Gastroesophageal sphincter (tissue), 4 donors: ENCODE measurements at regions not wholly inside any gene's neighbourhood (a gene's known extent, or its start where the extent isn't known, plus 50 kb on each side); places are given as distances from the start of the nearest gene placed in this dataset.

Experiments
- ATAC-seq: fragments of 150-250 bp; one replicate; pipeline ENCODE4 v1.9.1; 2016; ENCODE audit warnings: mild to moderate bottlenecking, moderate library complexity
- H3K27ac ChIP-seq, 4 donors: fragments of 200-600 bp; sonication (generic) in 3 of 4; 1 replicate in 3 of 4; 2 replicates in 1 of 4; pipeline ENCODE4 v1.5.1; 2016 to 2019
- H3K27me3 ChIP-seq: fragments of 200-600 bp; sonication (generic); one replicate; pipeline ENCODE4 v1.5.1; 2019
- H3K36me3 ChIP-seq, 2 donors: fragments of 200-600 bp; sonication (generic); one replicate each; pipeline ENCODE4 v1.5.1; 2019; ENCODE audit warnings: control low read depth in 1 of 2
- H3K4me1 ChIP-seq, 3 donors: fragments of 200-600 bp; sonication (generic); 1 replicate in 2 of 3; 2 replicates in 1 of 3; pipeline ENCODE4 v1.5.1; 2016 to 2019; ENCODE audit warnings: control low read depth in 2 of 3
- H3K4me3 ChIP-seq, 2 donors: fragments of 200-600 bp; sonication (generic); one replicate each; pipeline ENCODE4 v1.5.1; 2019; ENCODE audit warnings: mild to moderate bottlenecking in 1 of 2, moderate library complexity in 1 of 2
- H3K9me3 ChIP-seq, 3 donors: fragments of 200-600 bp; sonication (generic); one replicate each; pipeline ENCODE4 v1.5.1; 2017 to 2019; ENCODE audit warnings: control low read depth in 2 of 3
- CTCF ChIP-seq, 4 experiments: fragments of 200-600 bp in 2 of 4; fragments of 450-650 bp in 2 of 4; sonication (generic) in 1 of 4; IDR thresholded peaks; one replicate each; pipeline ENCODE4 v1.5.1; 2017 to 2019; ENCODE audit warnings: antibody characterized with exemption in 4 of 4, mild to moderate bottlenecking in 2 of 4, moderate library complexity in 2 of 4
- EP300 ChIP-seq: sonication (generic); formaldehyde crosslinking; IDR thresholded peaks from one replicate; pipeline ENCODE4 v1.6.1; 2017; ENCODE audit warnings: antibody characterized with exemption, mild to moderate bottlenecking
- POLR2A ChIP-seq, 2 donors: fragments of 450-650 bp; IDR thresholded peaks; one replicate each; pipeline ENCODE4 v1.6.1; 2017; ENCODE audit warnings: antibody characterized with exemption in 2 of 2, mild to moderate bottlenecking in 2 of 2, moderate library complexity in 1 of 2
- POLR2AphosphoS5 ChIP-seq: sonication (generic); formaldehyde crosslinking; IDR thresholded peaks from one replicate; pipeline ENCODE4 v1.6.1; 2017; ENCODE audit warnings: antibody characterized with exemption
- WGBS, 2 donors: methylation state at CpG; one replicate each; pipeline ENCODE4 v1.1.5; 2018; ENCODE audit warnings: low coverage in 1 of 2; 5-methylcytosine and 5-hydroxymethylcytosine counted together

DNA sequence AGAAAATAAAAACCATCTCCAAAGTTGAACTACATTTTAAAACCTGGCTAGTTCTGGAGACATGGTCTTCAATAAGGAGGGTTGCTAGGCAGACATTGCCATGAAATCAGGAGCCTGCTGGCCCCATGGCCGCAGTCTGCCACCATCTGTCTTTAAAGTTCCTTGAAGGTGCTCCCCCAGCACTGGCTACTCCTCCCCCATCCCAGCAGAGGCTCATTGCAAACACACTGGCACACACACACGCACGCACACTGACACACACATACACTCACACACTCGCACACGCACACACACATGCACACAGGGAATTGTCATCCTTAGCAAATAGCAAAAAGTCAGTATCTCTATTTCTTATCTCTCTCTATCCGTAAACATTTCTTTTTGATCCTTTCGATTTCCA, 68.4 kb downstream of the ZIC5 start:
- H3K4me3 ChIP-seq: no peak overlapping the region
- no peaks in the 10 kb centered on the region for H3K4me1 ChIP-seq
- no peaks in the 10 kb centered on the region for H3K9me3 ChIP-seq
- no peaks in the 10 kb centered on the region for H3K36me3 ChIP-seq
- H3K27me3 ChIP-seq: peaks cover 76% of the 10 kb centered on the region
- TF ChIP-seq EP300: no peak
- no peak for TF ChIP-seq POLR2A (IDR thresholded peaks at IDR 0.05)
- no peak for TF ChIP-seq POLR2AphosphoS5
- no peak for TF ChIP-seq CTCF (IDR thresholded peaks at IDR 0.05)
- no peak for ATAC-seq
- WGBS, 2 donors: 77 to 86% methylated on average over 7 of the region's 7 CpGs
- no peak overlapping the region for H3K27ac ChIP-seq

GRCh38 chr13:99902657-99903056, 68.9 kb downstream of the ZIC5 start:
- Histone ChIP-seq H3K36me3 (no peaks in the 10 kb centered on the region), H3K27ac (no peak overlapping the region), H3K9me3 (no peaks in the 10 kb centered on the region), H3K27me3 (peaks cover 76% of the 10 kb centered on the region), H3K4me1 (no peaks in the 10 kb centered on the region), H3K4me3 (no peak overlapping the region)
- WGBS, 2 donors: 48 to 64% methylated on average over 4 of the region's 4 CpGs
- no peak for ATAC-seq
- TF ChIP-seq POLR2AphosphoS5: no peak
- no peak for TF ChIP-seq CTCF (IDR thresholded peaks at IDR 0.05)
- TF ChIP-seq EP300: no peak
- TF ChIP-seq POLR2A (IDR thresholded peaks at IDR 0.05): no peak

- Histone ChIP-seq H3K27ac (no peak overlapping the region), H3K4me1 (peaks cover 0 to 2% (median 0%) of the 10 kb centered on the region in 3 donors), H3K27me3 (peaks cover 77% of the 10 kb centered on the region), H3K9me3 (no peaks in the 10 kb centered on the region), H3K36me3 (no peaks in the 10 kb centered on the region), H3K4me3 (no peak overlapping the region)
- ATAC-seq: no peak
- WGBS, 2 donors: 85% methylated on average over 8 of the region's 8 CpGs; no CpG with 5 or more reads in 1 of the 2 donors
- TF ChIP-seq EP300 (no peak), CTCF (IDR thresholded peaks at IDR 0.05) (no peak), POLR2AphosphoS5 (no peak), POLR2A (IDR thresholded peaks at IDR 0.05) (no peak)
These were observed 70.6 kb downstream of the ZIC5 start for GRCh38 chr13:99900960-99901359.

DNA sequence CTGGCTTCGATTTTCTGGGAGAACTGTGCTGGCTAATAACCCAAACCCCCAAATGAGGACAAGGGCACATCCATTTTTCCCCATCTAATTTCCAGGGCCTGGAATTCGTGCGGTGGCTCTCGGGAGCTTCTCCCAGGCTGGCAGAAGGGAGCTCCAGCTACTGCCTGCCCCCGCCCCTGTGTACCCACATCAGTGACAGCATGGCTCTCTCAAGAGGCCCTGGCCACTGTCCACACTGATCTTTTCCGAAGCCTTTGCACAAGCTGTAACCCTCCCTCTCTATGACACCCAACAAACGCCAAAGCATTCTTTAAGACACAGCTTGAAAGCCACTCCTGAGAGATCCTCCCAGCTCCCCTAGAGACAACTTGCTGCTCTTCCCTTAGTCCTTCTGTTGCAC, 73.1 kb downstream of the ZIC5 start:
- Histone ChIP-seq H3K4me1 (peaks cover 0 to 17% (median 2%) of the 10 kb centered on the region in 3 donors), H3K27me3 (peaks cover 77% of the 10 kb centered on the region), H3K9me3 (no peaks in the 10 kb centered on the region), H3K27ac (no peak overlapping the region), H3K4me3 (no peak overlapping the region), H3K36me3 (peaks cover 0 to 3% of the 10 kb centered on the region in 2 donors)
- WGBS, 2 donors: 87 to 93% methylated on average over 3 to 5 of the region's 7 CpGs
- TF ChIP-seq POLR2AphosphoS5: no peak
- TF ChIP-seq POLR2A (IDR thresholded peaks at IDR 0.05): no peak
- no peak for TF ChIP-seq CTCF (IDR thresholded peaks at IDR 0.05)
- ATAC-seq: no peak

- 67 to 93% methylated on average over 2 to 5 of the region's 7 CpGs for WGBS, 2 donors
- Histone ChIP-seq H3K27ac (no peak overlapping the region), H3K9me3 (no peaks in the 10 kb centered on the region), H3K27me3 (peaks cover 79% of the 10 kb centered on the region), H3K36me3 (peaks cover 0 to 10% of the 10 kb centered on the region in 2 donors), H3K4me3 (no peak overlapping the region), H3K4me1 (peaks cover 0 to 17% (median 2%) of the 10 kb centered on the region in 3 donors)
- TF ChIP-seq POLR2A (IDR thresholded peaks at IDR 0.05) (no peak), CTCF (IDR thresholded peaks at IDR 0.05) (no peak), EP300 (no peak), POLR2AphosphoS5 (no peak)
- no peak for ATAC-seq
These were observed 74.5 kb downstream of the ZIC5 start for GRCh38 chr13:99897076-99897440.
